SJCRH30 (cell line): ENCODE measurements at regions not wholly inside any gene's neighbourhood (a gene's known extent, or its start where the extent isn't known, plus 50 kb on each side); places are given as distances from the start of the nearest gene placed in this dataset.

ENCODE experiments used
- DNase-seq, 2 experiments: peaks; one replicate each; pipeline ENCODE4 v3.0.0-alpha.2; 2015 to 2020
- H3K27ac ChIP-seq: fragments of 250-450 bp; sonication (Bioruptor Pico); 2 replicates; pipeline ENCODE4 v1.5.1; 2020; ENCODE audit warnings: mild to moderate bottlenecking, moderate library complexity
- H3K27me3 ChIP-seq: fragments of 250-450 bp; sonication (Bioruptor Pico); 2 replicates; pipeline ENCODE4 v1.5.1; 2020; ENCODE audit warnings: mild to moderate bottlenecking, moderate library complexity
- H3K36me3 ChIP-seq: fragments of 250-450 bp; sonication (Bioruptor Pico); 2 replicates; pipeline ENCODE4 v1.5.1; 2020; ENCODE audit warnings: mild to moderate bottlenecking, moderate library complexity
- H3K4me1 ChIP-seq: fragments of 250-450 bp; sonication (Bioruptor Pico); 2 replicates; pipeline ENCODE4 v1.5.1; 2020; ENCODE audit warnings: mild to moderate bottlenecking, moderate library complexity
- H3K4me3 ChIP-seq: fragments of 250-450 bp; sonication (Bioruptor Pico); 2 replicates; pipeline ENCODE4 v1.5.1; 2020; ENCODE audit warnings: mild to moderate bottlenecking, moderate library complexity
- H3K9me3 ChIP-seq: fragments of 250-450 bp; sonication (Bioruptor Pico); replicated peaks from 2 replicates; pipeline ENCODE4 v1.5.1; 2020; ENCODE audit warnings: mild to moderate bottlenecking, moderate library complexity

- Histone ChIP-seq H3K4me3 (no peak overlapping the region), H3K27ac (no peak overlapping the region), H3K27me3 (no peaks in the 10 kb centered on the region), H3K4me1 (no peaks in the 10 kb centered on the region), H3K36me3 (no peaks in the 10 kb centered on the region), H3K9me3 (no peaks in the 10 kb centered on the region)
- DNase-seq, result peak in 1 of 2 experiments; percentile 55
Measured at GRCh38 chr13:78806457-78806856, 147.5 kb upstream of the OBI1 start.

- no peak for DNase-seq
- Histone ChIP-seq H3K27ac (no peak overlapping the region), H3K27me3 (no peaks in the 10 kb centered on the region), H3K4me1 (no peaks in the 10 kb centered on the region), H3K9me3 (no peaks in the 10 kb centered on the region), H3K4me3 (no peak overlapping the region), H3K36me3 (no peaks in the 10 kb centered on the region)
Measured at GRCh38 chr13:78802912-78803311, 144.0 kb upstream of the OBI1 start.

- peak; percentile 65 to 78 for DNase-seq
- H3K27ac ChIP-seq, result peak overlapping the region; percentile 40
- no peaks in the 10 kb centered on the region for H3K27me3 ChIP-seq
- no peaks in the 10 kb centered on the region for H3K9me3 ChIP-seq
- H3K4me3 ChIP-seq, result peak overlapping the region; percentile 29
- H3K4me1 ChIP-seq, result peaks cover 32% of the 10 kb centered on the region
- no peaks in the 10 kb centered on the region for H3K36me3 ChIP-seq
Measured at GRCh38 chr13:78787190-78787589, 128.2 kb upstream of the OBI1 start.

GRCh38 chr13:78786459-78786858, 127.5 kb upstream of the OBI1 start:
- Histone ChIP-seq H3K4me1 (peaks cover 32% of the 10 kb centered on the region), H3K27ac (peak overlapping the region; percentile 40)

GRCh38 chr13:78785764-78786163, 126.8 kb upstream of the OBI1 start:
- H3K27me3 ChIP-seq, result no peaks in the 10 kb centered on the region
- peak overlapping the region; percentile 47 for H3K27ac ChIP-seq
- H3K4me1 ChIP-seq, result peaks cover 27% of the 10 kb centered on the region
- no peaks in the 10 kb centered on the region for H3K36me3 ChIP-seq
- no peak for DNase-seq
- no peaks in the 10 kb centered on the region for H3K9me3 ChIP-seq
- no peak overlapping the region for H3K4me3 ChIP-seq

More at GRCh38 chr13:78786459-78786858, 127.5 kb upstream of the OBI1 start:
- Histone ChIP-seq H3K4me3 (no peak overlapping the region; the same call in 1 of the 2 replicates), H3K9me3 (no peaks in the 10 kb centered on the region), H3K27me3 (no peaks in the 10 kb centered on the region), H3K36me3 (no peaks in the 10 kb centered on the region)
- peak; percentile 22 to 41 for DNase-seq

- peak in 1 of 2 experiments; percentile 46 for DNase-seq
- H3K27me3 ChIP-seq, result no peaks in the 10 kb centered on the region
- H3K9me3 ChIP-seq, result no peaks in the 10 kb centered on the region
- H3K4me3 ChIP-seq, result no peak overlapping the region
- peaks cover 36% of the 10 kb centered on the region for H3K4me1 ChIP-seq
- peak overlapping the region; percentile 47 for H3K27ac ChIP-seq
- no peaks in the 10 kb centered on the region for H3K36me3 ChIP-seq
Measured at GRCh38 chr13:78784014-78784750, 125.2 kb upstream of the OBI1 start.

- no peak overlapping the region for H3K4me3 ChIP-seq
- no peaks in the 10 kb centered on the region for H3K9me3 ChIP-seq
- no peaks in the 10 kb centered on the region for H3K36me3 ChIP-seq
- no peak overlapping the region for H3K27ac ChIP-seq
- no peak for DNase-seq
- no peaks in the 10 kb centered on the region for H3K27me3 ChIP-seq
- H3K4me1 ChIP-seq, result peaks cover 39% of the 10 kb centered on the region
Measured at GRCh38 chr13:78780708-78781107, 121.8 kb upstream of the OBI1 start.

GRCh38 chr13:78779608-78780007, 120.7 kb upstream of the OBI1 start:
- no peak for DNase-seq
- Histone ChIP-seq H3K27me3 (no peaks in the 10 kb centered on the region), H3K27ac (no peak overlapping the region), H3K4me1 (peaks cover 28% of the 10 kb centered on the region), H3K9me3 (no peaks in the 10 kb centered on the region), H3K4me3 (no peak overlapping the region), H3K36me3 (no peaks in the 10 kb centered on the region)

- H3K27ac ChIP-seq, result no peak overlapping the region; the same call in 1 of the 2 replicates
Measured at GRCh38 chr13:78777976-78778375, 119.0 kb upstream of the OBI1 start.

GRCh38 chr13:78777396-78777795, 118.4 kb upstream of the OBI1 start:
- Histone ChIP-seq H3K9me3 (no peaks in the 10 kb centered on the region), H3K36me3 (no peaks in the 10 kb centered on the region), H3K27me3 (no peaks in the 10 kb centered on the region), H3K4me1 (peaks cover 25% of the 10 kb centered on the region), H3K4me3 (peak overlapping the region; percentile 40), H3K27ac (no peak overlapping the region; the same call in 1 of the 2 replicates)
- DNase-seq, result no peak

More at GRCh38 chr13:78777976-78778375, 119.0 kb upstream of the OBI1 start:
- H3K4me1 ChIP-seq, result peaks cover 22% of the 10 kb centered on the region
- no peaks in the 10 kb centered on the region for H3K27me3 ChIP-seq
- H3K9me3 ChIP-seq, result no peaks in the 10 kb centered on the region
- DNase-seq, result peak in 1 of 2 experiments; percentile 50
- no peaks in the 10 kb centered on the region for H3K36me3 ChIP-seq
- H3K4me3 ChIP-seq, result peak overlapping the region; percentile 40

- Histone ChIP-seq H3K4me3 (no peak overlapping the region), H3K27ac (no peak overlapping the region), H3K27me3 (no peaks in the 10 kb centered on the region)
Measured at GRCh38 chr13:78772933-78773332, 114.0 kb upstream of the OBI1 start.

GRCh38 chr13:78770601-78771000, 111.6 kb upstream of the OBI1 start:
- Histone ChIP-seq H3K4me3 (no peak overlapping the region), H3K36me3 (no peaks in the 10 kb centered on the region), H3K4me1 (peaks cover 3% of the 10 kb centered on the region; the same call in 1 of the 2 replicates), H3K9me3 (no peaks in the 10 kb centered on the region), H3K27ac (no peak overlapping the region), H3K27me3 (no peaks in the 10 kb centered on the region)
- DNase-seq, result no peak

More at GRCh38 chr13:78772933-78773332, 114.0 kb upstream of the OBI1 start:
- H3K9me3 ChIP-seq, result no peaks in the 10 kb centered on the region
- H3K4me1 ChIP-seq, result peaks cover 7% of the 10 kb centered on the region
- DNase-seq, result no peak
- H3K36me3 ChIP-seq, result no peaks in the 10 kb centered on the region

- DNase-seq, result no peak
- peaks cover 3% of the 10 kb centered on the region; the same call in 1 of the 2 replicates for H3K4me1 ChIP-seq
- H3K9me3 ChIP-seq, result no peaks in the 10 kb centered on the region
- no peaks in the 10 kb centered on the region for H3K27me3 ChIP-seq
- H3K36me3 ChIP-seq, result no peaks in the 10 kb centered on the region
- no peak overlapping the region for H3K4me3 ChIP-seq
- H3K27ac ChIP-seq, result no peak overlapping the region
Measured at GRCh38 chr13:78768950-78769349, 110.0 kb upstream of the OBI1 start.

GRCh38 chr13:78764665-78765064, 105.7 kb upstream of the OBI1 start:
- Histone ChIP-seq H3K4me1 (peaks cover 22% of the 10 kb centered on the region), H3K4me3 (no peak overlapping the region), H3K36me3 (no peaks in the 10 kb centered on the region), H3K27ac (no peak overlapping the region), H3K9me3 (no peaks in the 10 kb centered on the region), H3K27me3 (no peaks in the 10 kb centered on the region)
- no peak for DNase-seq

GRCh38 chr13:78762825-78763224, 103.9 kb upstream of the OBI1 start:
- peak overlapping the region; percentile 2; the same call in 1 of the 2 replicates for H3K4me3 ChIP-seq
- peak overlapping the region; percentile 84 for H3K27ac ChIP-seq
- H3K4me1 ChIP-seq, result peaks cover 22% of the 10 kb centered on the region
- no peaks in the 10 kb centered on the region for H3K9me3 ChIP-seq
- no peaks in the 10 kb centered on the region for H3K36me3 ChIP-seq
- H3K27me3 ChIP-seq, result no peaks in the 10 kb centered on the region
- peak; percentile 51 to 78 for DNase-seq

GRCh38 chr13:78759704-78760103, 100.7 kb upstream of the OBI1 start:
- Histone ChIP-seq H3K4me3 (no peak overlapping the region), H3K4me1 (peaks cover 22% of the 10 kb centered on the region), H3K36me3 (no peaks in the 10 kb centered on the region), H3K27me3 (no peaks in the 10 kb centered on the region), H3K27ac (no peak overlapping the region), H3K9me3 (no peaks in the 10 kb centered on the region)
- no peak for DNase-seq
